SK-N-SH treated with all-trans-retinoic acid at 6 μM for 48 hours (cell line): ENCODE measurements at regions not wholly inside any gene's neighbourhood (a gene's known extent, or its start where the extent isn't known, plus 50 kb on each side); places are given as distances from the start of the nearest gene placed in this dataset.

Experiments
- ZFP30 ChIP-seq: fragments of 450-650 bp; formaldehyde crosslinking; IDR thresholded peaks from 2 replicates; pipeline ENCODE4 v1.5.0; 2022; ENCODE audit warnings: mild to moderate bottlenecking, moderate library complexity
- TF ChIP-seq, protein P1 (sequence below): fragments of 250-450 bp; sonication (Bioruptor Pico); IDR thresholded peaks from 2 replicates; pipeline ENCODE4 v1.8.0; 2021; ENCODE audit warnings: low read depth, mild to moderate bottlenecking, moderate library complexity, borderline replicate concordance
- TF ChIP-seq, protein P2 (sequence below): fragments of 250-450 bp; sonication (Bioruptor Pico); IDR thresholded peaks from 2 replicates; pipeline ENCODE4 v1.5.1; 2020; ENCODE audit warnings: low read depth, mild to moderate bottlenecking, moderate library complexity

DNA sequence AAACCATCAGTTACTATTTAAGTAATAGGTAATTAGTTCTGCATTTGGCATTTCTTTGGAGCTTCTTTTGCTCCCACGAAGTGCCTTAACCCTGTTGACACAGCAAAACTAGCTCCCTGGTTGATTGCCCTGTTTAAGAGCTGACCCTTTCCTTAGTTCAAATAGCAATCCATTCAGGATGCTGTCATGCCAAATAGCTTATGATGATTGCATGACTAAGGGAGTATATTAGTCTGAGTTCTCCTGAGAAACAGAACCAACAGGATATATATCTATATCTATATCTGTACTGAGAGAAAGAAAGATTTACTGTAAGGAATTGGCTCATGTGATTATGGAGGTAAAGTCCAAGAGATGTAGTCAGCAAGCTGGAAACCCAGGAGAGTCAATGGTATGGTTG is 50.3 kb upstream of the SPRED1 start (continued):
- TF ChIP-seq, protein P1, sequence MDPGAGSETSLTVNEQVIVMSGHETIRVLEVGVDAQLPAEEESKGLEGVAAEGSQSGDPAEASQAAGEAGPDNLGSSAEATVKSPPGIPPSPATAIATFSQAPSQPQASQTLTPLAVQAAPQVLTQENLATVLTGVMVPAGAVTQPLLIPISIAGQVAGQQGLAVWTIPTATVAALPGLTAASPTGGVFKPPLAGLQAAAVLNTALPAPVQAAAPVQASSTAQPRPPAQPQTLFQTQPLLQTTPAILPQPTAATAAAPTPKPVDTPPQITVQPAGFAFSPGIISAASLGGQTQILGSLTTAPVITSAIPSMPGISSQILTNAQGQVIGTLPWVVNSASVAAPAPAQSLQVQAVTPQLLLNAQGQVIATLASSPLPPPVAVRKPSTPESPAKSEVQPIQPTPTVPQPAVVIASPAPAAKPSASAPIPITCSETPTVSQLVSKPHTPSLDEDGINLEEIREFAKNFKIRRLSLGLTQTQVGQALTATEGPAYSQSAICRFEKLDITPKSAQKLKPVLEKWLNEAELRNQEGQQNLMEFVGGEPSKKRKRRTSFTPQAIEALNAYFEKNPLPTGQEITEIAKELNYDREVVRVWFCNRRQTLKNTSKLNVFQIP (CRISPR knock-in tag) = no peak
- no peak for TF ChIP-seq ZFP30 (CRISPR knock-in tag)
- TF ChIP-seq, protein P2, sequence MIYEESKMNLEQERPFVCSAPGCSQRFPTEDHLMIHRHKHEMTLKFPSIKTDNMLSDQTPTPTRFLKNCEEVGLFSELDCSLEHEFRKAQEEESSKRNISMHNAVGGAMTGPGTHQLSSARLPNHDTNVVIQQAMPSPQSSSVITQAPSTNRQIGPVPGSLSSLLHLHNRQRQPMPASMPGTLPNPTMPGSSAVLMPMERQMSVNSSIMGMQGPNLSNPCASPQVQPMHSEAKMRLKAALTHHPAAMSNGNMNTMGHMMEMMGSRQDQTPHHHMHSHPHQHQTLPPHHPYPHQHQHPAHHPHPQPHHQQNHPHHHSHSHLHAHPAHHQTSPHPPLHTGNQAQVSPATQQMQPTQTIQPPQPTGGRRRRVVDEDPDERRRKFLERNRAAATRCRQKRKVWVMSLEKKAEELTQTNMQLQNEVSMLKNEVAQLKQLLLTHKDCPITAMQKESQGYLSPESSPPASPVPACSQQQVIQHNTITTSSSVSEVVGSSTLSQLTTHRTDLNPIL = no peak
- TF ChIP-seq, all 23 proteins: peak for 0
